H9 (cell line): ENCODE measurements at regions not wholly inside any gene's neighbourhood (a gene's known extent, or its start where the extent isn't known, plus 50 kb on each side); places are given as distances from the start of the nearest gene placed in this dataset.

ENCODE experiments used
- DNase-seq: peaks from one replicate; pipeline ENCODE4 v3.0.0-alpha.2; 2017
- H2AFZ ChIP-seq: one replicate; pipeline ENCODE4 v1.6.1; 2013; ENCODE audit warnings: mild to moderate bottlenecking, low read length, control low read depth, moderate library complexity
- H2AK5ac ChIP-seq: 2 replicates; pipeline ENCODE4 v1.6.1; 2013; ENCODE audit warnings: low read length, control low read depth, mixed read lengths; ENCODE audit not compliant: insufficient read length
- H2BK120ac ChIP-seq: one replicate; pipeline ENCODE4 v1.6.1; 2013; ENCODE audit warnings: low read depth, mild to moderate bottlenecking, low read length, control low read depth, inconsistent platforms; ENCODE audit not compliant: poor library complexity, severe bottlenecking
- H2BK12ac ChIP-seq: 2 replicates; pipeline ENCODE4 v1.6.1; 2013; ENCODE audit warnings: low read length, control low read depth, mixed read lengths, low read depth; ENCODE audit not compliant: insufficient read length
- H2BK15ac ChIP-seq: 2 replicates; pipeline ENCODE4 v1.6.1; 2013; ENCODE audit warnings: low read depth, low read length, control low read depth
- H2BK20ac ChIP-seq: one replicate; pipeline ENCODE4 v1.6.1; 2013; ENCODE audit warnings: low read depth, mild to moderate bottlenecking, low read length, control low read depth, inconsistent platforms; ENCODE audit not compliant: poor library complexity, severe bottlenecking
- H2BK5ac ChIP-seq: 2 replicates; pipeline ENCODE4 v1.6.1; 2013; ENCODE audit warnings: low read length, control low read depth, mixed read lengths; ENCODE audit not compliant: insufficient read length
- H3K14ac ChIP-seq: 2 replicates; pipeline ENCODE4 v1.6.1; 2013; ENCODE audit warnings: low read length, control low read depth; ENCODE audit not compliant: insufficient read depth
- H3K18ac ChIP-seq: 2 replicates; pipeline ENCODE4 v1.6.1; 2013; ENCODE audit warnings: low read depth, mild to moderate bottlenecking, mixed read lengths, low read length, control low read depth; ENCODE audit not compliant: insufficient read length
- H3K23ac ChIP-seq: 2 replicates; pipeline ENCODE4 v1.6.1; 2013; ENCODE audit warnings: low read length, control low read depth, mixed read lengths, low read depth; ENCODE audit not compliant: insufficient read length
- H3K23me2 ChIP-seq: 2 replicates; pipeline ENCODE4 v1.6.1; 2013; ENCODE audit warnings: low read depth, mild to moderate bottlenecking, mixed read lengths, low read length, control low read depth; ENCODE audit not compliant: insufficient read length, poor library complexity, severe bottlenecking
- H3K27ac ChIP-seq: 2 replicates; pipeline ENCODE4 v1.5.1; 2013; ENCODE audit warnings: low read length, control low read depth, mixed read lengths, low read depth; ENCODE audit not compliant: insufficient read length
- H3K27me3 ChIP-seq: 2 replicates; pipeline ENCODE4 v1.6.1; 2013; ENCODE audit warnings: low read length, control low read depth, inconsistent platforms; ENCODE audit not compliant: insufficient read depth
- H3K4ac ChIP-seq: 2 replicates; pipeline ENCODE4 v1.6.1; 2013; ENCODE audit warnings: low read depth, mild to moderate bottlenecking, control low read depth, inconsistent platforms, low read length, moderate library complexity
- H3K4me1 ChIP-seq: 2 replicates; pipeline ENCODE4 v1.6.1; 2013; ENCODE audit warnings: low read length, control low read depth, inconsistent platforms; ENCODE audit not compliant: insufficient read depth
- H3K4me2 ChIP-seq: 2 replicates; pipeline ENCODE4 v1.6.1; 2013; ENCODE audit warnings: low read length, control low read depth, mixed read lengths; ENCODE audit not compliant: insufficient read length, insufficient read depth
- H3K56ac ChIP-seq: 2 replicates; pipeline ENCODE4 v1.6.1; 2013; ENCODE audit warnings: low read depth, mild to moderate bottlenecking, mixed read lengths, low read length, control low read depth; ENCODE audit not compliant: insufficient read length
- H3K79me1 ChIP-seq: 2 replicates; pipeline ENCODE4 v1.6.1; 2013; ENCODE audit warnings: low read depth, mild to moderate bottlenecking, moderate library complexity, low read length, control low read depth, inconsistent platforms; ENCODE audit not compliant: insufficient read depth, poor library complexity, severe bottlenecking
- H3K79me2 ChIP-seq: 2 replicates; pipeline ENCODE4 v1.6.1; 2013; ENCODE audit warnings: low read length, control low read depth, inconsistent platforms; ENCODE audit not compliant: insufficient read depth
- H3K9ac ChIP-seq: 2 replicates; pipeline ENCODE4 v1.6.1; 2013; ENCODE audit warnings: low read length, control low read depth, mixed read lengths; ENCODE audit not compliant: insufficient read length; ENCODE audit errors: extremely low read depth
- H3K9me3 ChIP-seq: one replicate; pipeline ENCODE4 v1.6.1; 2013; ENCODE audit warnings: low read depth, low read length, inconsistent platforms; ENCODE audit not compliant: control insufficient read depth
- H3T11ph ChIP-seq: one replicate; pipeline ENCODE4 v1.6.1; 2013; ENCODE audit warnings: mild to moderate bottlenecking, low read length, control low read depth, inconsistent platforms
- H4K20me1 ChIP-seq: one replicate; pipeline ENCODE4 v1.6.1; 2013; ENCODE audit not compliant: control insufficient read depth, insufficient read length, insufficient read depth
- H4K5ac ChIP-seq: 2 replicates; pipeline ENCODE4 v1.6.1; 2013; ENCODE audit warnings: low read depth, mild to moderate bottlenecking, mixed read lengths, low read length, control low read depth; ENCODE audit not compliant: insufficient read length
- H4K8ac ChIP-seq: replicated peaks from 2 replicates; pipeline ENCODE4 v1.6.1; 2013; ENCODE audit warnings: low read length, control low read depth, mixed read lengths, low read depth; ENCODE audit not compliant: insufficient read length
- H4K91ac ChIP-seq: 2 replicates; pipeline ENCODE4 v1.6.1; 2013; ENCODE audit warnings: low read depth, mild to moderate bottlenecking, moderate library complexity, mixed read lengths, low read length, control low read depth; ENCODE audit not compliant: insufficient read length
- H3K27ac Mint-ChIP-seq, 3 experiments: 2 replicates in 2 of 3; 3 replicates in 1 of 3; pipeline ENCODE4 v1.8.0; 2020 to 2021; ENCODE audit warnings: mixed read lengths in 3 of 3, mild to moderate bottlenecking in 1 of 3, moderate library complexity in 1 of 3
- H3K27me3 Mint-ChIP-seq: 2 replicates; pipeline ENCODE4 v1.8.0; 2021; ENCODE audit warnings: low read depth, mild to moderate bottlenecking, moderate library complexity, mixed read lengths
- H3K36me3 Mint-ChIP-seq, 3 experiments: 2 replicates in 2 of 3; 3 replicates in 1 of 3; pipeline ENCODE4 v1.8.0; 2020 to 2021; ENCODE audit warnings: low read depth in 3 of 3, mixed read lengths in 3 of 3; ENCODE audit not compliant: insufficient read depth in 1 of 3
- H3K4me1 Mint-ChIP-seq, 2 experiments: 2 replicates each; pipeline ENCODE4 v1.8.0; 2020; ENCODE audit warnings: mixed read lengths in 2 of 2
- H3K4me3 Mint-ChIP-seq, 2 experiments: 2 replicates in 1 of 2; 3 replicates in 1 of 2; pipeline ENCODE4 v1.8.0; 2020 to 2021; ENCODE audit warnings: mild to moderate bottlenecking in 2 of 2, mixed read lengths in 2 of 2, moderate library complexity in 1 of 2
- H3K9me3 Mint-ChIP-seq, 2 experiments: 2 replicates in 1 of 2; 3 replicates in 1 of 2; pipeline ENCODE4 v1.8.0; 2020; ENCODE audit warnings: mild to moderate bottlenecking in 2 of 2, mixed read lengths in 2 of 2, moderate library complexity in 1 of 2
- CTCF ChIP-seq: fragments of 200-600 bp; sonication (generic); conservative IDR thresholded peaks from 3 replicates; pipeline ENCODE4 v1.8.0; 2021; ENCODE audit warnings: antibody characterized with exemption, mild to moderate bottlenecking

- no peak overlapping the region for H2BK20ac ChIP-seq
- no peaks in the 10 kb centered on the region for H3K79me2 ChIP-seq
- no peaks in the 10 kb centered on the region for H3K36me3 Mint-ChIP-seq
- no peak overlapping the region for H3K4me3 Mint-ChIP-seq
- no peaks in the 10 kb centered on the region for H3K4me1 Mint-ChIP-seq
- H3K4me2 ChIP-seq: no peak overlapping the region
- no peak overlapping the region for H4K5ac ChIP-seq
- H2BK12ac ChIP-seq: no peak overlapping the region
- H3K18ac ChIP-seq: no peak overlapping the region
- no peak overlapping the region for H3K23ac ChIP-seq
- H2BK5ac ChIP-seq: no peak overlapping the region
- H4K91ac ChIP-seq: no peak overlapping the region
- H3K9me3 Mint-ChIP-seq: no peaks in the 10 kb centered on the region
- no peak overlapping the region for H2AK5ac ChIP-seq
- no peak overlapping the region for H4K8ac ChIP-seq
- no peak overlapping the region for H3K27ac Mint-ChIP-seq
- H3K27me3 Mint-ChIP-seq: no peaks in the 10 kb centered on the region
- no peak overlapping the region for H3K9ac ChIP-seq
- no peaks in the 10 kb centered on the region for H3K23me2 ChIP-seq
- H2AFZ ChIP-seq: no peak overlapping the region
- no peak overlapping the region for H2BK15ac ChIP-seq
- H3T11ph ChIP-seq: no peak overlapping the region
- H3K79me1 ChIP-seq: no peaks in the 10 kb centered on the region
- no peak overlapping the region for H3K27ac ChIP-seq
- TF ChIP-seq CTCF: no peak
- no peaks in the 10 kb centered on the region for H3K27me3 ChIP-seq
- H3K4me1 ChIP-seq: no peaks in the 10 kb centered on the region
- H3K56ac ChIP-seq: no peak overlapping the region
- no peak overlapping the region for H2BK120ac ChIP-seq
- DNase-seq: no peak
- no peaks in the 10 kb centered on the region for H3K9me3 ChIP-seq
- no peak overlapping the region for H3K4ac ChIP-seq
- no peaks in the 10 kb centered on the region for H4K20me1 ChIP-seq
- no peak overlapping the region for H3K14ac ChIP-seq
These were observed 1078.7 kb upstream of the ATXN8OS start for GRCh38 chr13:69028936-69029335.
